CD14-positive monocyte (primary cell): ENCODE measurements at regions not wholly inside any gene's neighbourhood (a gene's known extent, or its start where the extent isn't known, plus 50 kb on each side); places are given as distances from the start of the nearest gene placed in this dataset.

Experiments
- DNase-seq, 3 donors: peaks; one replicate each; pipeline ENCODE4 v3.0.0-alpha.2; 2011 to 2022
- H2AFZ ChIP-seq: 2 replicates; pipeline ENCODE4 v1.6.0; 2012; ENCODE audit warnings: mild to moderate bottlenecking, low read depth, low read length, inconsistent platforms; ENCODE audit not compliant: insufficient read depth, poor library complexity, severe bottlenecking
- H3K27ac ChIP-seq, 2 donors: 1 replicate in 1 of 2; 2 replicates in 1 of 2; pipeline ENCODE4 v1.5.1; 2012 to 2013; ENCODE audit warnings: low read length in 2 of 2, control low read depth in 1 of 2, inconsistent platforms in 1 of 2, low read depth in 1 of 2, mild to moderate bottlenecking in 1 of 2
- H3K27me3 ChIP-seq, 2 donors: one replicate each; pipeline versions ENCODE4 v1.6.0 to v1.6.1; 2011 to 2013; ENCODE audit warnings: low read length in 2 of 2; ENCODE audit not compliant: control insufficient read depth in 2 of 2, insufficient read depth in 2 of 2
- H3K36me3 ChIP-seq, 2 donors: replicated peaks in 1 of 2; 1 replicate in 1 of 2; 2 replicates in 1 of 2; pipeline versions ENCODE4 v1.5.1 to v1.6.1; 2012 to 2013; ENCODE audit warnings: low read length in 2 of 2, control low read depth in 1 of 2, inconsistent platforms in 1 of 2, mild to moderate bottlenecking in 1 of 2; ENCODE audit not compliant: insufficient read depth in 2 of 2, control insufficient read depth in 1 of 2
- H3K4me1 ChIP-seq, 2 donors: 1 replicate in 1 of 2; 2 replicates in 1 of 2; pipeline versions ENCODE4 v1.5.1 to v1.6.1; 2012 to 2013; ENCODE audit warnings: low read length in 2 of 2, control low read depth in 1 of 2, inconsistent platforms in 1 of 2, mild to moderate bottlenecking in 1 of 2, moderate library complexity in 1 of 2; ENCODE audit not compliant: insufficient read depth in 2 of 2, control insufficient read depth in 1 of 2
- H3K4me2 ChIP-seq: replicated peaks from 2 replicates; pipeline ENCODE3; 2012; ENCODE audit warnings: low read length, moderate library complexity, mild to moderate bottlenecking; ENCODE audit not compliant: poor library complexity, severe bottlenecking; ENCODE audit errors: extremely low read depth
- H3K4me3 ChIP-seq, 3 experiments: fragments of 200-600 bp in 1 of 3; sonication (generic) in 1 of 3; replicated peaks in 1 of 3; 1 replicate in 2 of 3; 2 replicates in 1 of 3; pipeline ENCODE4 v1.5.1; 2011 to 2013; ENCODE audit warnings: low read length in 3 of 3, mild to moderate bottlenecking in 3 of 3, control low read depth in 2 of 3, low read depth in 2 of 3, inconsistent platforms in 1 of 3, moderate library complexity in 1 of 3
- H3K79me2 ChIP-seq: 2 replicates; pipeline ENCODE4 v1.6.0; 2012; ENCODE audit warnings: mild to moderate bottlenecking, control low read depth, inconsistent platforms, low read length, moderate library complexity; ENCODE audit not compliant: insufficient read depth
- H3K9ac ChIP-seq: 2 replicates; pipeline ENCODE4 v1.6.0; 2017; ENCODE audit warnings: low read length, mild to moderate bottlenecking; ENCODE audit not compliant: insufficient read depth, poor library complexity, severe bottlenecking
- H3K9me3 ChIP-seq, 2 donors: replicated peaks in 1 of 2; 1 replicate in 1 of 2; 2 replicates in 1 of 2; pipeline versions ENCODE4 v1.5.1 to v1.6.1; 2012 to 2013; ENCODE audit warnings: low read length in 2 of 2, control low read depth in 1 of 2; ENCODE audit not compliant: control insufficient read depth in 1 of 2, insufficient read depth in 1 of 2
- H4K20me1 ChIP-seq: 2 replicates; pipeline ENCODE4 v1.6.0; 2012; ENCODE audit warnings: mild to moderate bottlenecking, low read length, control low read depth, moderate library complexity; ENCODE audit not compliant: insufficient read depth
- H3K27ac Mint-ChIP-seq, 7 donors: one replicate each; pipeline ENCODE4 v1.8.0; 2020; ENCODE audit warnings: mild to moderate bottlenecking in 7 of 7, mixed read lengths in 7 of 7, moderate library complexity in 6 of 7, inconsistent platforms in 2 of 7
- H3K27me3 Mint-ChIP-seq, 3 donors: one replicate each; pipeline ENCODE4 v1.8.0; 2021 to 2022; ENCODE audit warnings: low read depth in 3 of 3, mild to moderate bottlenecking in 3 of 3, mixed read lengths in 3 of 3, moderate library complexity in 3 of 3, inconsistent platforms in 1 of 3
- H3K36me3 Mint-ChIP-seq, 2 donors: one replicate each; pipeline ENCODE4 v1.8.0; 2020; ENCODE audit warnings: mixed read lengths in 2 of 2, inconsistent platforms in 1 of 2, mild to moderate bottlenecking in 1 of 2
- H3K4me1 Mint-ChIP-seq: one replicate; pipeline ENCODE4 v1.8.0; 2020; ENCODE audit warnings: mild to moderate bottlenecking, mixed read lengths
- H3K4me3 Mint-ChIP-seq, 2 donors: one replicate each; pipeline ENCODE4 v1.8.0; 2020; ENCODE audit warnings: mild to moderate bottlenecking in 2 of 2, mixed read lengths in 2 of 2, moderate library complexity in 1 of 2
- H3K9me3 Mint-ChIP-seq, 7 donors: one replicate each; pipeline ENCODE4 v1.8.0; 2020 to 2022; ENCODE audit warnings: mixed read lengths in 7 of 7, mild to moderate bottlenecking in 6 of 7, moderate library complexity in 6 of 7, inconsistent platforms in 2 of 7
- WGBS: methylation state at CpG from one replicate; pipeline ENCODE4 v1.1.5; 2013; ENCODE audit warnings: missing lambda C conversion rate; ENCODE audit not compliant: insufficient coverage; 5-methylcytosine and 5-hydroxymethylcytosine counted together
- intact Hi-C, 2 donors: fragments of 100-400 bp; cut with micrococcal nuclease; formaldehyde crosslinking; loops; one replicate each; pipeline versions ENCODE4 v1.15.0 to v1.15.1; 2023
- TF ChIP-seq, protein P1 (sequence below): fragments of 200-600 bp; IDR thresholded peaks from one replicate; pipeline ENCODE4 v1.8.0; 2022; ENCODE audit warnings: antibody characterized with exemption, mild to moderate bottlenecking

DNA sequence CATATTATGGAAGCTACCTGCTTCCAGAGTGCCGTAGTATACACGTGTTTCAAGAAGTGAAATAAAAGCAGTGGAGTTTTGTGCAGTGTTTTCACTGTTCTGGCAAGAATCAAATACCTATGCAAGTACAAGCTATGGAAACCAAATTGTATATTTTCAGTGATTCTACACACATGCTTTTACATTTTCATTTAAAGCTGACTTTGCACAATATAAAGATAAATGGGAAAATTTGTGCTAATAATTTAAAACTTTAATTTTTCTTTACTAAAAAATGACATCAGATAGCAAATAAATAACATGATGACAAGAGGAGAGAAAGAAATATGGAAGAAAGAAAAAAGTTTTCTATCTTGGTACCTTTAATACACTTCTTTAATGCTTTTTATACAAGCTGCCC lies 393.7 kb upstream of the NPVF start:
- Histone ChIP-seq H3K79me2 (no peaks in the 10 kb centered on the region), H3K9me3 (no peaks in the 10 kb centered on the region), H3K36me3 (no peaks in the 10 kb centered on the region), H3K4me2 (no peak overlapping the region), H4K20me1 (no peaks in the 10 kb centered on the region), H3K27me3 (no peaks in the 10 kb centered on the region), H3K4me3 (no peak overlapping the region), H3K9ac (no peak overlapping the region), H2AFZ (no peak overlapping the region), H3K27ac (no peak overlapping the region), H3K4me1 (peaks cover 11 to 18% of the 10 kb centered on the region in 2 donors)
- intact Hi-C loops: no loop called here
- Mint-ChIP-seq H3K4me1 (peaks cover 19% of the 10 kb centered on the region), H3K9me3 (peaks cover 0 to 4% (median 0%) of the 10 kb centered on the region in 7 donors), H3K4me3 (no peak overlapping the region), H3K27ac (no peak overlapping the region), H3K36me3 (no peaks in the 10 kb centered on the region), H3K27me3 (peaks cover 0 to 3% (median 0%) of the 10 kb centered on the region in 3 donors)
- TF ChIP-seq, protein P1, sequence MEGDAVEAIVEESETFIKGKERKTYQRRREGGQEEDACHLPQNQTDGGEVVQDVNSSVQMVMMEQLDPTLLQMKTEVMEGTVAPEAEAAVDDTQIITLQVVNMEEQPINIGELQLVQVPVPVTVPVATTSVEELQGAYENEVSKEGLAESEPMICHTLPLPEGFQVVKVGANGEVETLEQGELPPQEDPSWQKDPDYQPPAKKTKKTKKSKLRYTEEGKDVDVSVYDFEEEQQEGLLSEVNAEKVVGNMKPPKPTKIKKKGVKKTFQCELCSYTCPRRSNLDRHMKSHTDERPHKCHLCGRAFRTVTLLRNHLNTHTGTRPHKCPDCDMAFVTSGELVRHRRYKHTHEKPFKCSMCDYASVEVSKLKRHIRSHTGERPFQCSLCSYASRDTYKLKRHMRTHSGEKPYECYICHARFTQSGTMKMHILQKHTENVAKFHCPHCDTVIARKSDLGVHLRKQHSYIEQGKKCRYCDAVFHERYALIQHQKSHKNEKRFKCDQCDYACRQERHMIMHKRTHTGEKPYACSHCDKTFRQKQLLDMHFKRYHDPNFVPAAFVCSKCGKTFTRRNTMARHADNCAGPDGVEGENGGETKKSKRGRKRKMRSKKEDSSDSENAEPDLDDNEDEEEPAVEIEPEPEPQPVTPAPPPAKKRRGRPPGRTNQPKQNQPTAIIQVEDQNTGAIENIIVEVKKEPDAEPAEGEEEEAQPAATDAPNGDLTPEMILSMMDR: no peak
- no CpG with 5 or more reads among the region's 2 CpGs for WGBS
- no peak for DNase-seq

DNA sequence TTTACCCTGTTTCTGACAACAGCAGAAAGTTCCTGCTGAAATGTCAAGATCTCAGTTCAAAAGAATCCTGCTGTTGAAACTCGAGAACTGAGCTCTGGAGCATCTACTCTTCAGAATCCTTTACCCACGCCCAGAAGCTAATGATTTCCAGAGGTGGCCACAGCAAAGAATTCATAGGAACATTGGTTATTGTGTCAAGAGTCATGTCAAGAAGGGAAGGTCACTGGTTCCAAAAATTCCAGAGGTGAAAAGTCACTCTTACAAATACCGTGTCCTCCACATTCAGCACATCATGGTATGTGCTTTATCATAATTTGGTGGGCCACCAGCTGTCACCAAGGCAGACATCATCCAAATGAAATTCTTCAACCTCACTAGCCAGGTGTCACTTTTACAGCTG lies 394.4 kb upstream of the NPVF start:
- no peak overlapping the region for H3K9ac ChIP-seq
- H3K36me3 ChIP-seq: no peaks in the 10 kb centered on the region
- Mint-ChIP-seq H3K4me1 (peaks cover 17% of the 10 kb centered on the region), H3K27me3 (peaks cover 0 to 3% (median 2%) of the 10 kb centered on the region in 3 donors), H3K9me3 (peaks cover 0 to 4% (median 0%) of the 10 kb centered on the region in 7 donors), H3K36me3 (no peaks in the 10 kb centered on the region), H3K27ac (no peak overlapping the region), H3K4me3 (no peak overlapping the region)
- H3K4me1 ChIP-seq: peaks cover 11 to 18% of the 10 kb centered on the region in 2 donors
- H3K4me2 ChIP-seq: no peak overlapping the region
- no peaks in the 10 kb centered on the region for H3K27me3 ChIP-seq
- intact Hi-C loops: no loop called here
- H3K79me2 ChIP-seq: no peaks in the 10 kb centered on the region
- DNase-seq: no peak
- no peaks in the 10 kb centered on the region for H3K9me3 ChIP-seq
- WGBS: 100% methylated on average over 1 of the region's 3 CpGs
- TF ChIP-seq, protein P1: no peak
- no peak overlapping the region for H3K27ac ChIP-seq
- no peak overlapping the region for H2AFZ ChIP-seq
- no peak overlapping the region for H3K4me3 ChIP-seq
- H4K20me1 ChIP-seq: no peaks in the 10 kb centered on the region
